Thymus (tissue), 11 donors: ENCODE measurements at regions not wholly inside any gene's neighbourhood (a gene's known extent, or its start where the extent isn't known, plus 50 kb on each side); places are given as distances from the start of the nearest gene placed in this dataset.

Source experiments
- DNase-seq, 9 donors: peaks; one replicate each; pipeline ENCODE4 v3.0.0-alpha.2; 2013; ENCODE audit warnings: low spot score in 9 of 9, low read depth in 6 of 9, missing footprints in 1 of 9
- H3K27ac ChIP-seq, 2 donors: one replicate each; pipeline ENCODE4 v1.5.1; 2013; ENCODE audit warnings: control low read depth in 1 of 2, low read depth in 1 of 2, low read length in 1 of 2, mild to moderate bottlenecking in 1 of 2, moderate library complexity in 1 of 2
- H3K27me3 ChIP-seq, 2 donors: one replicate each; pipeline ENCODE4 v1.5.1; 2013; ENCODE audit warnings: low read length in 1 of 2; ENCODE audit not compliant: control insufficient read depth in 2 of 2, insufficient read depth in 1 of 2
- H3K36me3 ChIP-seq, 2 donors: one replicate each; pipeline ENCODE4 v1.5.1; 2013; ENCODE audit warnings: low read length in 1 of 2, mild to moderate bottlenecking in 1 of 2, moderate library complexity in 1 of 2; ENCODE audit not compliant: control insufficient read depth in 2 of 2, insufficient read depth in 2 of 2
- H3K4me1 ChIP-seq, 2 donors: one replicate each; pipeline ENCODE4 v1.5.1; 2013; ENCODE audit warnings: low read length in 2 of 2; ENCODE audit not compliant: control insufficient read depth in 2 of 2, insufficient read depth in 2 of 2
- H3K4me3 ChIP-seq, 2 donors: one replicate each; pipeline ENCODE4 v1.5.1; 2013; ENCODE audit warnings: low read length in 2 of 2, control low read depth in 1 of 2, mild to moderate bottlenecking in 1 of 2
- H3K9me3 ChIP-seq, 2 donors: one replicate each; pipeline ENCODE4 v1.5.1; 2013; ENCODE audit warnings: low read length in 1 of 2, mild to moderate bottlenecking in 1 of 2; ENCODE audit not compliant: control insufficient read depth in 2 of 2, insufficient read depth in 1 of 2
- WGBS: extraction: QIAGEN DNeasy Blood & Tissue Kit; methylation state at CpG from one replicate; pipeline ENCODE4 v1.1.7; 2013; 5-methylcytosine and 5-hydroxymethylcytosine counted together
- donor health status: healthy.

DNA sequence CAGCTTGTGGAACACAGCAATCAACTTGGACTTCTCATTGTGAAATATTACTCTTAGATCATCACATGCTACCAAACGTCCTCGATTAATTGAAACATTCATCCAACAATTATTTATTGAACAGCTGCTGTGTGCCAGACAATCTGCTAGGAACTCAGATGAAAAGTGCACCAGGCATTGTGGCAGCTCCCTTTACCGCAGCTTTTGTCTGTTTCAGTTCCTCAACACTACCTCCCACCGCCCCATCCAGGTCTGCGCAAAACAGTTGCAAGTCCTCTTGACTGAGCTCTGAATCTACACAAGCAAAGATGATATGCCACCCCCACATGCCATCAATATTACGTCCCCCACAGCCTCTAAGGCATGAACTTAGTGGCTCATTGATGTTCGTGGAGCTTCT is 1094.4 kb upstream of the MAP3K7 start:
- Histone ChIP-seq H3K27ac (no peak overlapping the region), H3K36me3 (no peaks in the 10 kb centered on the region), H3K9me3 (no peaks in the 10 kb centered on the region), H3K4me3 (no peak overlapping the region), H3K4me1 (no peaks in the 10 kb centered on the region), H3K27me3 (no peaks in the 10 kb centered on the region)
- WGBS, result 95% methylated on average over 7 of the region's 7 CpGs
- no peak for DNase-seq

GRCh38 chr6:91678679-91679446 is 1092.0 kb upstream of the MAP3K7 start:
- no peak overlapping the region for H3K4me3 ChIP-seq
- no peaks in the 10 kb centered on the region for H3K9me3 ChIP-seq
- H3K27me3 ChIP-seq, result no peaks in the 10 kb centered on the region
- DNase-seq, result peak in 1 of 9 donors; percentile 1
- no peaks in the 10 kb centered on the region for H3K4me1 ChIP-seq
- 87% methylated on average over 5 of the region's 5 CpGs for WGBS
- H3K36me3 ChIP-seq, result no peaks in the 10 kb centered on the region
- no peak overlapping the region for H3K27ac ChIP-seq

- WGBS, result 88% methylated on average over 1 of the region's 1 CpG
- no peak overlapping the region for H3K27ac ChIP-seq
- H3K9me3 ChIP-seq, result no peaks in the 10 kb centered on the region
- no peaks in the 10 kb centered on the region for H3K27me3 ChIP-seq
- no peaks in the 10 kb centered on the region for H3K4me1 ChIP-seq
- no peak overlapping the region for H3K4me3 ChIP-seq
- no peak for DNase-seq
- no peaks in the 10 kb centered on the region for H3K36me3 ChIP-seq
Measured at GRCh38 chr6:91672201-91672600, 1085.3 kb upstream of the MAP3K7 start.

DNA sequence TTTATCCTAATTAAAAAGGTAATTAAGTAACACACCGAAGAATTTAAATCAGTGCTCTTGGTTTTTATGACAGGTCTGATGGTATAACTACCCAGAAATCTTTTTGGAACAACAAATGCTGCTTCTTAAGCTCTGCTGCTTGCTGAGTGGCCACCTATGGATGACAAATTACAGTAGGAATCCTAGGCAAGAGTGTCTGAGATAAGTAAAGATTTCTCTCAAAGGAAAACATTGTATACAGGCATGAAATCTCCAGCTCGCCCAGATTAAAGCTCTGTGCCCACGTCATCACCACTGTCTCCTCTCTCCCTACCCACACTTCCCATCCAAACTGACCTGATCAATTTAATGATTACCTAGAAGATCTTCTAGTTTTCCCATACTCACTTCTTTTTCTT is 1083.0 kb upstream of the MAP3K7 start:
- H3K4me1 ChIP-seq, result no peaks in the 10 kb centered on the region
- no peak overlapping the region for H3K27ac ChIP-seq
- no peak overlapping the region for H3K4me3 ChIP-seq
- DNase-seq, result no peak
- H3K36me3 ChIP-seq, result no peaks in the 10 kb centered on the region
- no peaks in the 10 kb centered on the region for H3K27me3 ChIP-seq
- no peaks in the 10 kb centered on the region for H3K9me3 ChIP-seq
- 87% methylated on average over 3 of the region's 3 CpGs for WGBS

DNA sequence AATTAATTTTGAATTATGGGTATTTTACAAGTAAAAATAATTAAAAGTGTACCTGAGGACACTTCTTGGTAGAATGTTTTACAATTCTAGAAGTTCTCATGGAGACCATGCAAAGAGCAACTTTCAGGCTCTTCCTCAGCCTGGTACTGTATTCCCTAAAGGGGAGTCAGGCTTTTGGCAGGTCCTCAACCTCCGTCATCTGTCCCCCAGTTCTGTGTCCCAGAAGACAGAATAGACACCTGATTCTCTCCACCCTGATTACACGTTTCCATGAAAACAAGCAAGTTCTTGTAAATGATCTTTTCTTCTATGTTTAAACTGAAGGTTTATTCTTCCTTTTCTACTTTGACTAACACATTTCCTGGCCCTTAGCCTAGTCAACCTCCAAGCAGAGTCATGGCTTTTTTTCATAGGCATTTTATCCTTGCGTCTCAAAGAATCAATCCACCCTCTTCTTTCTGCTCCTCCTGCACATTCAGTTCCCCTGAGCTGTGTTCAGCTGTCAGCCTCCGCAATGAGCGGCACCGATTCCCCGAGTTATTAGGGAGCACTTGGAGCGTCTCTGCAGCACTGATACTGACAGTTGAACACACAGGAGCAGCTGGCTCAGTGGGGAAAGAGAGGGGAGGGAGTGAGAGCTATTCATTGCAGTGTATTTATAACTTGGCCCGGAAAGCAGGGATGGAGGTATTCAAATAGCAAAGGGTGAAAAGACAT is 1082.4 kb upstream of the MAP3K7 start:
- no peak for DNase-seq
- Histone ChIP-seq H3K4me1 (no peaks in the 10 kb centered on the region), H3K4me3 (no peak overlapping the region), H3K27me3 (no peaks in the 10 kb centered on the region), H3K36me3 (no peaks in the 10 kb centered on the region), H3K9me3 (no peaks in the 10 kb centered on the region), H3K27ac (no peak overlapping the region)
- WGBS, result 91% methylated on average over 9 of the region's 9 CpGs

- DNase-seq, result no peak
- Histone ChIP-seq H3K27ac (no peak overlapping the region), H3K4me3 (no peak overlapping the region), H3K27me3 (no peaks in the 10 kb centered on the region), H3K9me3 (no peaks in the 10 kb centered on the region), H3K4me1 (no peaks in the 10 kb centered on the region), H3K36me3 (no peaks in the 10 kb centered on the region)
- 94% methylated on average over 4 of the region's 4 CpGs for whole genome bisulfite sequencing
Measured at GRCh38 chr6:91667596-91667995, 1080.7 kb upstream of the MAP3K7 start.

DNA sequence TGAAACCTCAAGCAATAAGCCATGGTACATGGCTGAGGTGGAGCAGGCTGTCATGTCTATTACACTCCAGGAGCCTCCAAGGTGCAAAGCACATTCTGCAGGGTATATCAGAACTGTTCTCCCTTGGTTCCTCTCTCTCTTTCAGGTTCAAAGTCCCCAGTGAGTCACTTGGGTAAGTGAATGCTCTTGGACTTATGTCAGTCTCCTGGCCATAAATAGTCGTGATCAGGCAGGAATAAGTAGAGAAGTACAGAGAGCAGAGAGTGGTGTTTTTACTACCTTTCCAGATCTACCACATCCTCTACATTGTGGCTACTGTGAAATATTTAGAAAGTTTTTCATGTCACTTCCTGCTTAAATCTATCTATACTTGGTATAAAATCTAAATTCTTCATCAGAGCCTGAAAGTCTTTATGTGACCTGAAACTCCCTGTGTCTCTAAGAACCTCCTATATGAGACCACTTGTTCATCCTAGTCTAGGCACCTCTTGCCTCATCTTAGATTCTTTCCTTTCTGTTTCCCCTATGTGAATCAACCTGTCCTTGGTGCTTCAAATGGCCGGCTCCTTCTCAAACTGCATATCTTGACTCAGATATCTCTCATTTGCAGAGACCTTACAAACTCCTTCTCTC is 1077.6 kb upstream of the MAP3K7 start:
- H3K36me3 ChIP-seq, result no peaks in the 10 kb centered on the region
- H3K9me3 ChIP-seq, result no peaks in the 10 kb centered on the region
- H3K4me1 ChIP-seq, result no peaks in the 10 kb centered on the region
- 85% methylated on average over 2 of the region's 2 CpGs for WGBS
- no peak for DNase-seq
- H3K4me3 ChIP-seq, result no peak overlapping the region
- no peaks in the 10 kb centered on the region for H3K27me3 ChIP-seq
- H3K27ac ChIP-seq, result no peak overlapping the region

GRCh38 chr6:91660893-91661292 is 1074.0 kb upstream of the MAP3K7 start:
- WGBS, result 89% methylated on average over 1 of the region's 1 CpG
- H3K27ac ChIP-seq, result no peak overlapping the region

DNA sequence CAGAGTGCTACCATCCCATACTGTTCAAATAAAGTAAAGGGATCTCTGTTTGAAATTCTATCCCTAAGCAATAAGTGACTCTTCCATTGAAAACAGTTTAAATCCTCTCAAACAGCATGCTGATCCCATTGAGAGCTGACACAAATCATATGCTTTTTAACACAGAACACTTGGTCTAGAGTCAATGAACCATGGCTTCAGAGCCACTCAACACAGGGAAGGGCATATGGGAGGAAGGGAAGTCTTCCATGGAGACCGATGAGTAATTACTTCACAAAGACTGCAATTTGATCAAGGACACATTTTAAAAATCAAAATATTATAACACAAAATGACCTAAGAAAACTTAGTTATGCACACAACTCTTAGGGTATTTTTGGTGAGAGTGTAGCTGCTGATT is 1073.0 kb upstream of the MAP3K7 start:
- Histone ChIP-seq H3K9me3 (no peaks in the 10 kb centered on the region), H3K27me3 (no peaks in the 10 kb centered on the region), H3K4me1 (no peaks in the 10 kb centered on the region), H3K27ac (no peak overlapping the region), H3K36me3 (no peaks in the 10 kb centered on the region), H3K4me3 (no peak overlapping the region)
- no peak for DNase-seq
- WGBS, result 86% methylated on average over 1 of the region's 1 CpG

More at GRCh38 chr6:91660893-91661292, 1074.0 kb upstream of the MAP3K7 start:
- Histone ChIP-seq H3K4me3 (no peak overlapping the region), H3K4me1 (no peaks in the 10 kb centered on the region), H3K27me3 (no peaks in the 10 kb centered on the region), H3K36me3 (no peaks in the 10 kb centered on the region), H3K9me3 (no peaks in the 10 kb centered on the region)
- DNase-seq, result no peak
